GM21825 (cell line): ENCODE measurements at regions not wholly inside any gene's neighbourhood (a gene's known extent, or its start where the extent isn't known, plus 50 kb on each side); places are given as distances from the start of the nearest gene placed in this dataset.

Source experiments
- ATAC-seq: cut with Tn5 transposase; IDR thresholded peaks from one replicate; pipeline ENCODE4 v1.9.1; 2021; ENCODE audit warnings: mild to moderate bottlenecking, moderate library complexity; ENCODE audit not compliant: unreplicated experiment

- no peak for ATAC-seq
Observed at GRCh38 chr3:194832346-194833104, 146.8 kb downstream of the FAM43A start.

GRCh38 chr3:194833114-194833910 is 147.6 kb downstream of the FAM43A start:
- no peak for ATAC-seq

GRCh38 chr3:194836661-194837060 is 151.0 kb downstream of the FAM43A start:
- no peak for ATAC-seq

GRCh38 chr3:194837457-194838127 is 151.9 kb downstream of the FAM43A start:
- no peak for ATAC-seq

GRCh38 chr3:194838236-194838635 is 152.6 kb downstream of the FAM43A start:
- no peak for ATAC-seq

GRCh38 chr3:194840661-194841514 is 155.2 kb downstream of the FAM43A start:
- ATAC-seq = no peak

GRCh38 chr3:194841515-194841841 is 155.8 kb downstream of the FAM43A start:
- ATAC-seq = no peak

- ATAC-seq = no peak
Observed at GRCh38 chr3:194843556-194843955, 157.9 kb downstream of the FAM43A start.

GRCh38 chr3:194844046-194844445 is 158.4 kb downstream of the FAM43A start:
- no peak for ATAC-seq

- ATAC-seq = no peak
Observed at GRCh38 chr3:194849166-194849875, 163.6 kb downstream of the FAM43A start.

- ATAC-seq = no peak
Observed at GRCh38 chr3:194851254-194851653, 165.6 kb downstream of the FAM43A start.

GRCh38 chr3:194851941-194852340 is 166.3 kb downstream of the FAM43A start:
- no peak for ATAC-seq

- ATAC-seq = no peak
Observed at GRCh38 chr3:194852345-194852744, 166.7 kb downstream of the FAM43A start.

- no peak for ATAC-seq
Observed at GRCh38 chr3:194852831-194853508, 167.3 kb downstream of the FAM43A start.

- no peak for ATAC-seq
Observed at GRCh38 chr3:194854206-194854605, 168.5 kb downstream of the FAM43A start.

- ATAC-seq = no peak
Observed at GRCh38 chr3:194854659-194855390, 169.1 kb downstream of the FAM43A start.

GRCh38 chr3:194856296-194856695 is 170.6 kb downstream of the FAM43A start:
- ATAC-seq = no peak

GRCh38 chr3:194857469-194858113 is 171.9 kb downstream of the FAM43A start:
- ATAC-seq = no peak
